ENCODE measurements at regions not wholly inside any gene's neighbourhood (a gene's known extent, or its start where the extent isn't known, plus 50 kb on each side); places are given as distances from the start of the nearest gene placed in this dataset.

- no peak for DNase-seq
These were observed 1132.6 kb upstream of the SLC10A2 start for GRCh38 chr13:104198801-104199200.

DNA sequence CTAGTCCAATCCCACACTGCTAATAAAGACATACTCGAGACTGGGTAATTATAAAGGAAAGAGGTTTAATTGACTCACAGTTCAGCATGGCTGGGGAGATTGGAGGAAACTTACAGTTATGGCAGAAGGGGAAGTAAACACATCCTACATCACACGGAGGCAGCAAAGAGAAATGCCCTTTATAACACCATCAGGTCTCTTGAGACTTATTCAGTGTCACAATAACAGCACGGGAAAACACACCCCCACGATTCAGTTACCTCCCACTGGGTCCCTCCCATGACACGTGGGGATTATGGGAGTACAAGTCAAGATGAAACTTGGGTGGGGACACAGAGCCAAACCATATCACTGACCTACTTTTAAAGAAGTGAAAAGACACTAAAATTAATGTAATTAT lies 1130.4 kb upstream of the SLC10A2 start:
- no peak for DNase-seq

DNA sequence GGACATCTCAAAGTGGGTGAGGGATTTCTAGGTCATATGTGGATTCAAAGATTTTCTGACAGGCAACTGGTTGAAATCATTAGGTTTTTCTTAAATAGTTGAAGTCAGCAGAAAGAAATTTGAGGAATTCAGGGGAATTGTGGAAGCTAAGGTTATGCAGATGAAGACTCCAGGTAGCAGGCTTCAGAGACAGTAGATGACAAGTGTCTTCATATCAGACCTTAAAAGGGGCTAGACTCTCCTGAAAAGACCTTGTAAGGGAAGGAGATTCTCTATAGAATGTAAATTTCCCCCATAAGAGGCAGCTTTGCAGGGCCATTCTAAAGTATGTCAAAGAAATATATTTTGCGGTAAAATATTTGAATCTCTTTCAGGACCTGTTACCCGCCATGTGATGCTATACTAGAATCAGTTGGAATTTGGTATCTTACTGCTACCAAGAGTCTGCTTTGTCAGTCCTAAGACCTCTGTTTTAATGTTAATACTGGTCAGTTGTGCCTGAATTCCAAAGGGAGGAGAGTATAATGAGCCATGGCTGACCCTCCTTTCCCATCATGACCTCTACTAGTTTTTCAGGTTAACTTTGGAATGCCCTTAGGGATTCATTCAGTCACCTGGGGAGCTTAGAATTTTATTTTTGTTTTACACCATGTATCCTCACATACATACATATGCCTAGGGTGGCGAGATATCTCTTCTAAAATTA lies 1115.5 kb upstream of the SLC10A2 start:
- DNase-seq: no peak

DNA sequence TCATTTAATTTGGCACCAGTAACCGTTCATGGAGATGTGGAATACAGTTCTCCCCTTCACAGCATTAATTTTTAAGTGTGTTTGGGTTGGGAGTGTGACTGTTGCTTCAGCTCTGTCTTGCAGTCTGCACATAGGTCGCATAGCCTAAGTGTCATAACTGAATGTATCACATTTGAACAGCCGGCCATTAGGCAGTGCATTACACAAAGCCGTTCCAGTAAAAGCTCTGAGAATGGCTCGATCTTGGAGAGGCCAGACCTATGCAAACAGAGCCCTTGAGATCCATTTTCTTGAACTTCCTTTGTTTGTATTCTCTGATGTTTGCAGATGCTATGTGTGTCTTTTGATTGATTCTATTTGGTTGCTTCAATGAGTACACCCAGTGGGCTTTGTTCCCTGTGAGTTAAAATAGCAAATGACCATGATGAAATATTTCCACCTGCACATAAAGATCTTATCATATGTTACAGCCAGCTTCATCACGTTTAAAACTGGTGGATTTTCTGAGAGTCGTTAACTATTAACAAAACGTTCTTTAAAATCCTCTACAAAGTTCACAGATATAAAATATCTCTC lies 1104.9 kb upstream of the SLC10A2 start:
- DNase-seq: no peak

DNA sequence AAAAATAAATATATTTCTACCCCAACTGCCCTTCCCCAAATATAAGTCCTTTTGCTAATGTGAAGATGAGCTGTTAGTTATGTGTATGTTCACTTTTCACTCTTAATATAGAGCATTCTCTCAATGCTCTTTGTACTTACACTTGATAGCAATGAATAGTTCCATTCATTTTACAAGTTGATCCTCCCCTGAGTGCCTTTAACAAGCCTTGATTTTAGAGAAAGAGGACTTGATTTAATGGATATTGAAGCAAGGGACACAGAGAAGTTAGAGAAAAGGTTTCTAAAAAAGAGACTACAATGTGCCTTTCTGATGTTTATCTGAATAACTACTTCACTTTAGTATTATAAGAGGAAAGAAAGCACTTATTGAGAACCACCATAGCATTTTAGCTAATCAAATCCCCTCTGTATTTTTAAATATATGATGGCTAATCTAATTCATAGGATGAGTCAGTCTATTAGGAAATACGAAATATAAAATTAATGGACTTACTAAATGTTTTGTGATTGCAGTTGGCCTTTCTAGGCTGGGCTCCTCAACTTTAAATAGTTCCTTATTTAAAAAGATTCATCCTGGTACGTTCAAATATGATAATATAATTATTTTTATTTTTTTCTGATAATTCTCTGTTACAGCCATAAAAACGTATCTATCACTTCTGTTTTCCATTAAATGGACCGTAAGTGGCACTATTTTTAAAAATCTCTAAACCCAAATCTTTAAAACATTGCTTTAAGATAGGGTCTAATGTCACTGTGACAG lies 1097.8 kb upstream of the SLC10A2 start:
- no peak for DNase-seq

DNA sequence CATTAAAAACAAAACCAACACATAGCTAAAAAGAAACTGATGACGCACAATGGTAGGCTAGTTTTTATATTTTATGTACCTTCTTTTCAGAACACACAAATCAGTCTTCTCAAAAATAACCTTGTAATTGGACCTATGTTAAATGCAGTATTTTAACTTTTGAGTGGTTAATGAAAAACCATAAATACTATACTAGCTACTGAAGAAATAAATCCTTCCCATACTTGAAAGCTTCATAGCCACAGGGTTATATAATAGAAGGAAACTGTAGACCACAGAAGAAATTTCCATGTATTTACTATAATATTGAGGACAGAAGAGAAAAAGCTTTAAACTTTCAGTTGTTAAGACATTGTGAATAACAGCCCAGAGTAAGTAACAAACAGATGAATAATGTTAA lies 1094.3 kb upstream of the SLC10A2 start:
- no peak for DNase-seq

GRCh38 chr13:104143760-104144416 lies 1077.7 kb upstream of the SLC10A2 start:
- no peak for DNase-seq

DNA sequence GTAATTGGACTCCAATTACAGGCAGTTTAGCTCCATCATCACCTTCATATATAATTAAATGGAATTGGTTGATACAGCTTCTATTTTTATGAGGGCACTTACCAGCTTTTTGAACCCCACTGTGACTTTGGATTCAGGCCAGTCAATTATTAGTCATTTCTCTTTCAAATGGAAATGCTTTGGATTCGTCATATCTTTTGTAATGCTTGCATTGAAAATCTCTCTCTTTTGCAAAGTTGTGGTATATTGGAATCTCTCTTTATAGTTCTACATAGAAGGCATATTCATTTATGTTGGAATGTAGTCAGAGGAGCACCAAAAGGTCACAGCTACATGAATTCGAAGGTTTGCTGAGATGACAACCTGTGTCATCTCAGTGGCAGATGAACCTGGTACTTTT lies 1074.3 kb upstream of the SLC10A2 start:
- no peak for DNase-seq

GRCh38 chr13:104137416-104137815 lies 1071.2 kb upstream of the SLC10A2 start:
- no peak for DNase-seq

GRCh38 chr13:104132849-104133248 lies 1066.6 kb upstream of the SLC10A2 start:
- no peak for DNase-seq

DNA sequence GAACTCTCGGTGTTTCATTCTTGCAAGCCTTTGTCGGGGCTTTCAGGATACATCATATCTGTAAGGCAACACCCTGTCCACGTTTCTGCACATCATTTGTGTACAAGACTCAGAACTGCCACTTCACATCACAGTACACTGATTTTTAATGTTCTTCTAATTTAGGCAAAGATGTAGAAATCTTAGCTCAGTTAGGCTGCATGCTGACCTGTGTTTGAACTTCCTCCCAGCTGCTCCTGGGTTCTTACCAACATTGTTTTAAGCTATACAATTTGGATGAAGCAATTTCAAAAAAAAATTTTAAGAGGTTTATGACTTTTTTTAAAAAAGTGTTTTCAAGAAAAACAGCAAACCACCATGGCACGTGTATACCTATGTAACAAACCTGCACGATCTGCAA lies 1047.9 kb upstream of the SLC10A2 start:
- DNase-seq: no peak

GRCh38 chr13:104111031-104111430 lies 1044.8 kb upstream of the SLC10A2 start:
- DNase-seq: no peak

DNA sequence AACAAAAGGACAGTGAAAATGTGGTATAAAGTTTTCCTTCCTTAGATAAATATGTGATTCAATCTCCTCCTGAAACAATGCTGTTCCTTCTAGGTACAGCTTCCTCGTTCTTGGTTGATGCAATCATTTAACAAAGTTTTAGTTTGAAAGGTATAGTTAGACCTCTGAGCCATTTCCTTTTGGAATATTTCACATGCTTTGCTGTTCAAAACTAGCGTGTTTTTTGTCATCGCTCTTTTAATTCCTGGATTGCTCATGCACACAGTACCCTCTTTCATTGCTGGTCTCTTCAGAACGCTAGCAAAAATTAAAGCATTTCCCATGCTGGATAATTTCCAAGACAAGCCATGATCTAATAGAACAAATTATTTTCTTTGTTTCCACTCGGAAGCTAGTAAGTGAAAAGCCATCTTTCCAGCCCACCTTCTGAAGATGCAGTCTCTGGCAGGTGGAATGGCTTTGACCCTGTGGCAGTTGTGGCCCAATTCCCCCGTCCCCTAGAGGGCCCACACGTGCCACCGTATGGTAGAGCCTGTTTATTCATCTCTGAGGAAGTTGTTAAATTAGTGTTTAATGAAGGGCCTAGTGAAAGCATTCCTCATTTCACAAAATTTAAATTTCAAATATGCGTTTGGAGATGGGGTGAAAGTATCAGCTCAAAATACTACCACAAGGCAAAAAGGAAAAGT lies 1040.6 kb upstream of the SLC10A2 start:
- DNase-seq: no peak

DNA sequence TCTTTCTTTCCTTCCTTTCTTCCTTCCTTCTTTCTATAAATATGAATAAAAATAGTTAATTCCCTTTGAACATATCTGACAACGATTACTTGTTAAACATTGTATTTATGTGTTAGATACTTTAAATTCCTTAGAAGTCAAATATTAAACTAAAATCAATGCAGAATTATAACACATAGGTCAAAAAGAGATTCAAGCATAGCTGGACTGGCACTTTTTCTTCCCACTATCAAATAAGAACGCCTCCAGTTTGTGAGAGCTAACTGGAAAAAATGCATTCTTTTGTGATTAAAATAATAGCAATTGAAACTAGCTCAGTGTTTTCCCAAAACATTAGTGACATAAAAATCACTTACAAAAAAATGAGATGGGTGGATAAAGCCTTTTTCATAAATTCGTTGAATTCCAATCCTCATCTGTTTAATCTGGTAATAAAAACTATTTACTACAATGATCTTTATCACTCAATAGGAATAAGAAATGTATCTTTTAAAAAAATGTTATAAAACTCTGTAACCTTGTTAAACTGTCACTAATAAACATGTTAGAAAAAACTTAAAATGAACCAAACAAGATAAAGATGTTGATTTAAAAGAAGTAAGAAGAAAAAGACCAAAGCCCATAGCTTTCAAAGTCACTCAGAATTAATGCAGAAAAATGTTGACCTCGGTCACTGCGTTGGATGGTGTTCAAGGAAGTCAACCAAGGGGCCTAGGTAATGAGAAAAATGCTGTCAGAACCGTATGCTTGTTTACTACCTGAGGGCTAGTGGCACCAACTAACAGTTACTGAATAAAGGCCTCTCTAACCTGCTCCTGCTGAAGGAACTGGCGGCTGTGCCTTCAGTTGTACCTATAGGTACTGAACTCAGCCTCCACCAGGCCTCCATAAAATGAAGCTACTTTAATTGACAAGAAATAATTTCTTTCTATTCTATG lies 1039.5 kb upstream of the SLC10A2 start:
- DNase-seq: no peak

DNA sequence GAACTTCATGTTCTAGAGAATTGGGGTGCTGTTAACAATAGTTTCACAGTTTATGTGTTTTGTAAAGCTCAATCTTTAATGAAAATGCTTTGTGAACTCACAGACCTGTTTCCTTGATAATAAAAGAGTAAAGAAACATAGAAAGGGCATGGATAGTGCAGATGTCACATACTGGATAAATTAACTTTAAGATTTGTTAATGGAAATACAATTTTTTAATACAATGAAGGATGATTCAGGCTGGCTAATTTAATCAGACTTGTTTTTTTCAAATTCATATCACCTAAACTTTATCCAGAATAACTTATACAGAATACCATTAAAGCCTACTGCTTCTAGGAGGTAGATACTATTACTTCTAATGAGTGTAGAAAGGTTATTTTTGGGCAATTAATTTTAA lies 1033.5 kb upstream of the SLC10A2 start:
- no peak for DNase-seq

DNA sequence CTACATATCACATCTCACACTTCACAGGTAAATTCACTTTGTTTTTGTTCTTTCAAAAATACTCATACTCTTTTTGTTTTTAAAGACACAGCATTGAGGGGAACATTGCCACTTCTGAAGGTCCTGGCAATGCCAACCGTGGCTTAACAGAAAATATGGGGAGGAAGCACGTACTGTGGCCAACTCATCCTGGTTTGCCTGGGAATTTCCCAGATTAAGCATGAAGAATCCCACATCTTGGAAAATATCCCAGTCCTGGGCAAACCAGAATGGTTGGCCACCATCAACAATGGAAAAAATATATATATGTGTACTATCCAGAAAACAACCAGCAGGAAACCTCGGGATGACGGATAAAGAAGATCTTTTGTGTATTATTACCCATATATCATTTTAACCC lies 1032.2 kb upstream of the SLC10A2 start:
- no peak for DNase-seq

DNA sequence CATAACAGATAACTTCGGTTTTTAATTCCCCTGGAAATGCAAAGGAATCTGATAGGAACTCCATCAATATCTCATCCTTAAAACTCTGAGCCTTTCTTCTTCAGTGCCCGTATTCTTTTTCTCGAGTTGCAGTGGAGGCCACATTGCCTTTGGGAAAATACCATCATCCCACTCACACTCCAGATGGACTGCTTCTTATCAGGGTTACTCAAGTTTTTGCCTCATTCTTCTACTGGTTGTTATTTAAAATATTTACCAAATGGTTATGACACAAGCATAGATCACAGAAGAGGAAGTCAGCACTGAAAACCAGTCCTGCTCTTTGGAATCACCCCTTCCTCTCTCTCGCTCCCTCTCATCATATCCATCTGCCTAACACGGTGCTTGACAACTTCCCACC lies 1020.5 kb upstream of the SLC10A2 start:
- DNase-seq: no peak

DNA sequence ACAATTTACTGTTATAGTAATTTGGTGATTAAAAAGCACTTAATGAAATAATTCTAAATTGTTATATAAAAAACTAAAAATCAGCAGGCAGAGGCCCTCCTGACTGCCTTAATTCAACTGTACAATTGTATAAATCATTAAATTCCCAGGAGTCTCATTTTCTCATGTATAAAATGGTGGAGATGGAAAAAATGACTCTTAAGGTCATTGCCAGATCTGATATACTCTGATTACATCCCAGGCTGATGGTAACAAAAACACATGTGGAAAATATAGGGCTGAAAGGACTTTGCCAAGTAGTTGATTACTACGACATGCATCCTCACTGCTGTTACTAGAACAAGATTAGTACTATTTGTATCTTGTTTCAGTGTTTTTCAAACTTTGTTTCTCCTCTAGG lies 1020.0 kb upstream of the SLC10A2 start:
- no peak for DNase-seq

DNA sequence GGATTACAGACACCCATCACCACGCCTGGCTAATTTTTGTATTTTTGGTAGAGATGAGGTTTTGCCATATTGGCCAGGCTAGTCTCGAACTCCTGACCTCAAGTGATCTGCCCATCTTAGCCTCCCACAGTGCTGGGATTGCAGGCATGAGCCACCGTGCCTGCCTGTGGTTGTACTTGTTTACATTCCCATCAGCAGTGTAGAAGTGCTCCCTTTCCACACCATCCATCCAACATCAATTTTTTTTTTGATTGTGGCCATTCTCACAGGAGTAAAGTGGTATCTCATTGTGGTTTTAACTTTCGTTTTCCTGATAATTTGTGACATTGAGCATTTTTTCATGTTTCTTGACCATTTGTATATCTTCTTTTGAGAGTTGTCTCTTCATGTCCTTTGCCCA lies 1019.4 kb upstream of the SLC10A2 start:
- DNase-seq: no peak

- no peak for DNase-seq
These were observed 1008.1 kb upstream of the SLC10A2 start for GRCh38 chr13:104074326-104074725.

- DNase-seq: no peak
These were observed 1005.6 kb upstream of the SLC10A2 start for GRCh38 chr13:104071806-104072205.

DNA sequence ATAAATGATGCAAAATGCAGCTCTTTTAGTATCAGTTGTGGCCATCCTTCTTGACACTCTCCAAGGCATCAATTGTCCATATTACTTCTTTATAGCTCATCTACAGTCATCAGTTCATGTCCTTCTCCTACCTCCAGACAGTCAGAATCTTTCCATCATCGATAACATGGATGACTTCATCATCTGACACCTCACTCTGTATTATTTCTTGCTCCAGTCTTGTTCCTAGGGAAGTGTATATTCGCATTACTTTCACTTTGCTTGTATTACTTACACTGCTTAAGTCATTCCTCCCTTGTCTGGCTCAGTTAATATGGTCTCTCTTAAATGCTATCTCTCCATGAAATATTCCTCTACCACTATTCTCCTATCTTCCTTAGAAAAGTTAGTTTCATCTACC lies 999.1 kb upstream of the SLC10A2 start:
- no peak for DNase-seq
